Gastroesophageal sphincter (tissue), 4 donors: ENCODE measurements at regions not wholly inside any gene's neighbourhood (a gene's known extent, or its start where the extent isn't known, plus 50 kb on each side); places are given as distances from the start of the nearest gene placed in this dataset.

ENCODE experiments used
- ATAC-seq: fragments of 150-250 bp; one replicate; pipeline ENCODE4 v1.9.1; 2016; ENCODE audit warnings: mild to moderate bottlenecking, moderate library complexity
- H3K27ac ChIP-seq, 4 donors: fragments of 200-600 bp; sonication (generic) in 3 of 4; 1 replicate in 3 of 4; 2 replicates in 1 of 4; pipeline ENCODE4 v1.5.1; 2016 to 2019
- H3K27me3 ChIP-seq: fragments of 200-600 bp; sonication (generic); one replicate; pipeline ENCODE4 v1.5.1; 2019
- H3K36me3 ChIP-seq, 2 donors: fragments of 200-600 bp; sonication (generic); one replicate each; pipeline ENCODE4 v1.5.1; 2019; ENCODE audit warnings: control low read depth in 1 of 2
- H3K4me1 ChIP-seq, 3 donors: fragments of 200-600 bp; sonication (generic); 1 replicate in 2 of 3; 2 replicates in 1 of 3; pipeline ENCODE4 v1.5.1; 2016 to 2019; ENCODE audit warnings: control low read depth in 2 of 3
- H3K4me3 ChIP-seq, 2 donors: fragments of 200-600 bp; sonication (generic); one replicate each; pipeline ENCODE4 v1.5.1; 2019; ENCODE audit warnings: mild to moderate bottlenecking in 1 of 2, moderate library complexity in 1 of 2
- H3K9me3 ChIP-seq, 3 donors: fragments of 200-600 bp; sonication (generic); one replicate each; pipeline ENCODE4 v1.5.1; 2017 to 2019; ENCODE audit warnings: control low read depth in 2 of 3
- EP300 ChIP-seq: sonication (generic); formaldehyde crosslinking; IDR thresholded peaks from one replicate; pipeline ENCODE4 v1.6.1; 2017; ENCODE audit warnings: antibody characterized with exemption, mild to moderate bottlenecking
- POLR2A ChIP-seq, 2 donors: fragments of 450-650 bp; IDR thresholded peaks; one replicate each; pipeline ENCODE4 v1.6.1; 2017; ENCODE audit warnings: antibody characterized with exemption in 2 of 2, mild to moderate bottlenecking in 2 of 2, moderate library complexity in 1 of 2
- POLR2AphosphoS5 ChIP-seq: sonication (generic); formaldehyde crosslinking; IDR thresholded peaks from one replicate; pipeline ENCODE4 v1.6.1; 2017; ENCODE audit warnings: antibody characterized with exemption
- WGBS, 2 donors: methylation state at CpG; one replicate each; pipeline ENCODE4 v1.1.5; 2018; ENCODE audit warnings: low coverage in 1 of 2; 5-methylcytosine and 5-hydroxymethylcytosine counted together
- TF ChIP-seq, protein P1 (sequence below), 4 experiments: fragments of 200-600 bp in 2 of 4; fragments of 450-650 bp in 2 of 4; sonication (generic) in 1 of 4; IDR thresholded peaks; one replicate each; pipeline ENCODE4 v1.5.1; 2017 to 2019; ENCODE audit warnings: antibody characterized with exemption in 4 of 4, mild to moderate bottlenecking in 2 of 4, moderate library complexity in 2 of 4

DNA sequence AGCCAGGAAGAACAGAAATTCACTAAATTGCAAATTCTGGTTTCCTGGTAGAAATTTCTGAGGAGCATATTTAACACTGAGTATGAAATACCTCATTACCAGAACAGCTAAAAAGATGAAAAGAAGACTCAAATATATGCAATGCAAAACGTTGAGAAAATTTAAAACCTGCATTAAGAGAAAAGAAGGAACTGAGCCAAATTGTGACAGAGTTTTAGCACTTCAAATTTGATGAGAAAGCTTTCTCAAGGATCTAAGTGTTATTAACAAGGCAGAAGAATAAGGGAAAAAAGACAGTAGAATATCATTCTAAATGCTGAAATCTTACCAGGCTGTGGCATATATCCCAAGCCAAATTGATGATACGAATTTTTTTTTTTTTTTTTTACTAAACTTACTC is 443.0 kb downstream of the COL12A1 start:
- H3K4me1 ChIP-seq: peaks cover 0 to 3% (median 0%) of the 10 kb centered on the region in 3 donors
- no peak overlapping the region for H3K27ac ChIP-seq
- H3K36me3 ChIP-seq: no peaks in the 10 kb centered on the region
- no peaks in the 10 kb centered on the region for H3K27me3 ChIP-seq
- no peak overlapping the region for H3K4me3 ChIP-seq
- H3K9me3 ChIP-seq: no peaks in the 10 kb centered on the region
- TF ChIP-seq POLR2AphosphoS5: no peak
- TF ChIP-seq EP300: no peak
- TF ChIP-seq, protein P1, sequence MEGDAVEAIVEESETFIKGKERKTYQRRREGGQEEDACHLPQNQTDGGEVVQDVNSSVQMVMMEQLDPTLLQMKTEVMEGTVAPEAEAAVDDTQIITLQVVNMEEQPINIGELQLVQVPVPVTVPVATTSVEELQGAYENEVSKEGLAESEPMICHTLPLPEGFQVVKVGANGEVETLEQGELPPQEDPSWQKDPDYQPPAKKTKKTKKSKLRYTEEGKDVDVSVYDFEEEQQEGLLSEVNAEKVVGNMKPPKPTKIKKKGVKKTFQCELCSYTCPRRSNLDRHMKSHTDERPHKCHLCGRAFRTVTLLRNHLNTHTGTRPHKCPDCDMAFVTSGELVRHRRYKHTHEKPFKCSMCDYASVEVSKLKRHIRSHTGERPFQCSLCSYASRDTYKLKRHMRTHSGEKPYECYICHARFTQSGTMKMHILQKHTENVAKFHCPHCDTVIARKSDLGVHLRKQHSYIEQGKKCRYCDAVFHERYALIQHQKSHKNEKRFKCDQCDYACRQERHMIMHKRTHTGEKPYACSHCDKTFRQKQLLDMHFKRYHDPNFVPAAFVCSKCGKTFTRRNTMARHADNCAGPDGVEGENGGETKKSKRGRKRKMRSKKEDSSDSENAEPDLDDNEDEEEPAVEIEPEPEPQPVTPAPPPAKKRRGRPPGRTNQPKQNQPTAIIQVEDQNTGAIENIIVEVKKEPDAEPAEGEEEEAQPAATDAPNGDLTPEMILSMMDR (IDR thresholded peaks at IDR 0.05): no peak
- TF ChIP-seq POLR2A (IDR thresholded peaks at IDR 0.05): no peak
- WGBS, 2 donors: 48 to 54% methylated on average over 2 of the region's 2 CpGs
- no peak for ATAC-seq

GRCh38 chr6:74757813-74758212 is 448.0 kb downstream of the COL12A1 start:
- no peak overlapping the region for H3K4me3 ChIP-seq
- WGBS, 2 donors: 77 to 82% methylated on average over 1 of the region's 1 CpG
- no peaks in the 10 kb centered on the region for H3K9me3 ChIP-seq
- TF ChIP-seq, protein P1 (IDR thresholded peaks at IDR 0.05): no peak
- TF ChIP-seq POLR2A (IDR thresholded peaks at IDR 0.05) (no peak), EP300 (no peak), POLR2AphosphoS5 (no peak)
- ATAC-seq: no peak
- no peaks in the 10 kb centered on the region for H3K27me3 ChIP-seq
- H3K27ac ChIP-seq: no peak overlapping the region
- peaks cover 0 to 29% (median 4%) of the 10 kb centered on the region in 3 donors for H3K4me1 ChIP-seq
- no peaks in the 10 kb centered on the region for H3K36me3 ChIP-seq

DNA sequence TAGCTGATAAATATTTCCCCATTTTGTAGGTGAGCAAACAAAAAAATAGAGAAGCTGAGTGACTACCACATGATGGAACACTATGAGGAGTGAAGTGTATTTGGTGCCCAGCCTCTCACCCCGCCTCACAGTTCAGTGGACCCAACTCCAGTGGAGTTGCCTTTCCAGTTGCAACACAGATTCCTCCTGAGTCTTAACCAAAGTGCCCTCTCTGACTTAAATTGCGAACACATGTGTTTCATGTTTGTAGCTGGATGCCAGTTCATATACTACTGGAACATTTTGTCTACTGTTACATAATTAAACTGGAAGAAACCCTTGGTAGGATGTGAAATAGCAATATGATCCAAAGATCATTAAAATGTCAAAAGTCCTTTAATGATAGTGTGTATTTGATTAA is 448.9 kb downstream of the COL12A1 start:
- Histone ChIP-seq H3K27ac (no peak overlapping the region), H3K36me3 (no peaks in the 10 kb centered on the region), H3K27me3 (no peaks in the 10 kb centered on the region), H3K9me3 (no peaks in the 10 kb centered on the region), H3K4me1 (peaks cover 0 to 29% (median 4%) of the 10 kb centered on the region in 3 donors), H3K4me3 (no peak overlapping the region)
- ATAC-seq: no peak
- WGBS, 2 donors: 94% methylated on average over 2 of the region's 2 CpGs; no CpG with 5 or more reads in 1 of the 2 donors
- no peak for TF ChIP-seq POLR2A (IDR thresholded peaks at IDR 0.05)
- TF ChIP-seq, protein P1 (IDR thresholded peaks at IDR 0.05): no peak
- no peak for TF ChIP-seq POLR2AphosphoS5
- no peak for TF ChIP-seq EP300

- Histone ChIP-seq H3K36me3 (no peaks in the 10 kb centered on the region), H3K4me3 (no peak overlapping the region), H3K9me3 (no peaks in the 10 kb centered on the region), H3K4me1 (peaks cover 0 to 29% (median 4%) of the 10 kb centered on the region in 3 donors), H3K27ac (no peak overlapping the region), H3K27me3 (no peaks in the 10 kb centered on the region)
- ATAC-seq: no peak
- 52 to 56% methylated on average over 2 of the region's 2 CpGs for WGBS, 2 donors
- TF ChIP-seq, protein P1 (IDR thresholded peaks at IDR 0.05): no peak
- no peak for TF ChIP-seq POLR2AphosphoS5
- TF ChIP-seq POLR2A (IDR thresholded peaks at IDR 0.05): no peak
- TF ChIP-seq EP300: no peak
Observed at GRCh38 chr6:74755778-74756177, 450.1 kb downstream of the COL12A1 start.

DNA sequence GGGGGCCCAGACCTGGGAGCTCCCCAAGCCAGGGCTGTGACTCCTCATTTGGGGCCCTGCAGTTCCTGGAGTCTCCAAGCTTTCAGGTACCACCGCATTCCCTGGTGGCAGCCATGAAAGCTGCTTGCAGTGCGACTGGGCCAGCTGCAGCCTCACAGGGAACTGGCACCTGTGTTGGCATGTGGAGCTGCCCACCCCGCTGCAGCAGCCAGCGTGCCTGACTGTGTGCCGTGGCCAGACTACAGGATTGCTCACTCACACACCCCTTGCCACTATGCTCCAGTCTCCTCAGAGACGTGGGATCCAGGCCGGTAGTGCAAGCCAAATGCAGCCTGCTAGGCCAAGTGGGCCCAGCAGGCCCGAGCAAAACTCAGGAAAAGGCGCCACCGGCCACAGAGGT is 450.7 kb downstream of the COL12A1 start:
- Histone ChIP-seq H3K27ac (no peak overlapping the region), H3K36me3 (no peaks in the 10 kb centered on the region), H3K9me3 (no peaks in the 10 kb centered on the region), H3K27me3 (no peaks in the 10 kb centered on the region), H3K4me1 (peaks cover 0 to 29% (median 4%) of the 10 kb centered on the region in 3 donors), H3K4me3 (no peak overlapping the region)
- 92% methylated on average over 4 of the region's 10 CpGs; no CpG with 5 or more reads in 1 of the 2 donors for WGBS, 2 donors
- TF ChIP-seq POLR2AphosphoS5 (no peak), EP300 (no peak), POLR2A (IDR thresholded peaks at IDR 0.05) (no peak)
- TF ChIP-seq, protein P1 (IDR thresholded peaks at IDR 0.05): no peak
- no peak for ATAC-seq
